ENCODE measurements at regions not wholly inside any gene's neighbourhood (a gene's known extent, or its start where the extent isn't known, plus 50 kb on each side); places are given as distances from the start of the nearest gene placed in this dataset.

DNA sequence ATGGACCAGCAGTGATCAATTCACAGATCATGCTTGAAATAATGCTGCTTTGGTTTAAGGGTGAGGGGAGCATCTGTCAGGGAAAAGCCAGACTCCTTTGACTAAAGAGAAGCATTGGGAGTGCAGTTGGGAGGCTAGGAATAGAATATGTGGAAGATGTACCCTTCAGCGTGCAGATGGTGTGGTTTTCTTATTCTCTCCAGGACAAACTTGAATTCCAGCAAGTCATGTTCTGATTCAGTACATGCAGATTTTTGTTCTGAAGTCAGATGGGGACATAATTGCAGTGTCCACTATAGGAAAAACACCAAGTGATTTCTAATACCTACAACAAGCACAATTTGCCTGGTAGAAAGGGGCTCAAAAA is 99.0 kb upstream of the LIMCH1 start:
- H3K4me1 Mint-ChIP-seq: no peaks in the 10 kb centered on the region
- ATAC-seq (replicated peaks; ENCODE audit: extremely low read depth, poor library complexity, severe bottlenecking) (no peak), DNase-seq (ENCODE audit: low spot score in 2 of 2) (no peak)
- H3K27me3 Mint-ChIP-seq: no peaks in the 10 kb centered on the region
- no peaks in the 10 kb centered on the region for H3K9me3 Mint-ChIP-seq
- H3K36me3 Mint-ChIP-seq (ENCODE audit: insufficient read depth): no peaks in the 10 kb centered on the region
- no peak overlapping the region for H3K4me3 Mint-ChIP-seq
- H3K27ac Mint-ChIP-seq (ENCODE audit: low read depth): no peak overlapping the region

DNA sequence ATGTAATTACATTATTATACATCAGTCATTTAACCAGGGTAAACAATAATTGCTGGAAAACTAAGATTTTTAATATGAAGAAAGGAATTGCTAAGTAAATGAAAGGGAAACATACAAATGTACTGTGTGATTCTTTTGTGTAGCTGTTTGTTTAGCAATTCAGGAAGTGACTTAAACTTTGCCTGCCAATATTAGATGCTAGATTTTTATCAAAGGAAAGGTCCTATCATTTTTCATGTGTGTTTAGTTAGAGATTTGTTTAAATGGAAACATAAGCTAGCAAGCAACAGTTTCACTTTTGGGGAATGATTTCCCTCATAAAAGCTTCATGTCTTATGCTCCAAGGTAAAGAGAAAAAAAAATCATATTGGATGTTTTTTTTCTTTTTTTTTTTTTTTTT is 95.1 kb upstream of the LIMCH1 start:
- Mint-ChIP-seq H3K4me3 (no peak overlapping the region), H3K27ac (ENCODE audit: low read depth) (no peak overlapping the region), H3K27me3 (no peaks in the 10 kb centered on the region), H3K4me1 (no peaks in the 10 kb centered on the region), H3K36me3 (ENCODE audit: insufficient read depth) (no peaks in the 10 kb centered on the region), H3K9me3 (no peaks in the 10 kb centered on the region)
- ATAC-seq (replicated peaks; ENCODE audit: extremely low read depth, poor library complexity, severe bottlenecking): no peak
- no peak for DNase-seq (ENCODE audit: low spot score in 2 of 2)

DNA sequence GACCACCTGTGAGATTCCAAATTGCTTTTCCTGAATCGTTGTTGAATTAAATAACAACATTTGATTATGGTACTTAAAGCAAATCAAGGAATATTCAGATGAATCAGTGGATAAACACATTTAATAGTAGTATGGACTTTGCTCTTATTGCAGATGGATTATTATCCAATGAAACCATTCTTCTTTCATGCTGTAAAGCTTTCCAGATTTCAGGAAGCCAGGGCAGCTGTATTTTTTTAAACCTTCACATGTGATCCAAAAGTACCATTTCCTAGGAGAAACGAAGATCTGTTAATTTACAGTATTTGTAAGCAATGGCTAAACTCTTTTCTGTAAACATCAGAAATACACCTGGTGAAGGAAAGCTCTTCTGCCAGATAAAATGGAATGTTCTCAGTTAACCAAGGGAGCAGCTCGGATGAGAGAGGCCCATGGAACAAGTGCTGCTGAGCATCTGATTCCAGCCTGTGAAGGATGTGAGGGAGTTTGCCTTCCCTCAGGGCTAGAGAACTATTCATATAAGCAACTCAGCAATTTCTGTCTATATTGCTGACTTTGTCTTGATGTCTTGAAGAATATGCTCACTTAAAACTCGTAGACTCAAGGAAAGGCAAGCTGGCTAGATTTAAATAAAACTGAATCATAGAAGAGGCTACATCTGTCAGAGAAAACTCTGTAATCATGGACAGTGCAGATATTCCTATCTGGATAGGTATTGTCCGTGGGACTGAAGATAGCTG is 94.4 kb upstream of the LIMCH1 start:
- H3K4me3 Mint-ChIP-seq: no peak overlapping the region
- no peak for DNase-seq (ENCODE audit: low spot score in 2 of 2)
- no peak for ATAC-seq (replicated peaks; ENCODE audit: extremely low read depth, poor library complexity, severe bottlenecking)
- no peaks in the 10 kb centered on the region for H3K4me1 Mint-ChIP-seq
- H3K27me3 Mint-ChIP-seq: no peaks in the 10 kb centered on the region
- no peaks in the 10 kb centered on the region for H3K9me3 Mint-ChIP-seq
- H3K27ac Mint-ChIP-seq (ENCODE audit: low read depth): no peak overlapping the region
- H3K36me3 Mint-ChIP-seq (ENCODE audit: insufficient read depth): no peaks in the 10 kb centered on the region

DNA sequence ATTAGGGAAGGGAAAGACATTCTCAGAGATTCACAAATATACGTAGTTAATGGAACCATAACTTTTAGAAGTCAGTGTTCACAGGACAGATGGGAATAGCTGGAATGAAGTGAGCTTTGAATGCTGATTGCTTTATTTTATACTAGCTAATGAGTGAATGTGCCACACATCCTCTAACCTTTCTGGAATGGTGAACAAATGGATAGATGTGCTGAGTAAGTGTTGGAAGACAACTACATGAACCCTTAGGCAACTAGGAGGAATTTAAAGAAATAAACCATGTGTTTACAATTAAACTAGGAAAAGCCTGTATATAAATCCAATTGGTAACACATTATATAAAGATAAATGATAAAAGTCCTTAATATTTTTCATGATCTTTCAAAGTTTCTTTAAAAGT is 91.6 kb upstream of the LIMCH1 start:
- Mint-ChIP-seq H3K27ac (ENCODE audit: low read depth) (no peak overlapping the region), H3K4me3 (no peak overlapping the region), H3K9me3 (peaks cover 12% of the 10 kb centered on the region), H3K36me3 (ENCODE audit: insufficient read depth) (no peaks in the 10 kb centered on the region), H3K4me1 (no peaks in the 10 kb centered on the region), H3K27me3 (no peaks in the 10 kb centered on the region)
- DNase-seq (ENCODE audit: low spot score in 2 of 2) (no peak), ATAC-seq (replicated peaks; ENCODE audit: extremely low read depth, poor library complexity, severe bottlenecking) (no peak)

DNA sequence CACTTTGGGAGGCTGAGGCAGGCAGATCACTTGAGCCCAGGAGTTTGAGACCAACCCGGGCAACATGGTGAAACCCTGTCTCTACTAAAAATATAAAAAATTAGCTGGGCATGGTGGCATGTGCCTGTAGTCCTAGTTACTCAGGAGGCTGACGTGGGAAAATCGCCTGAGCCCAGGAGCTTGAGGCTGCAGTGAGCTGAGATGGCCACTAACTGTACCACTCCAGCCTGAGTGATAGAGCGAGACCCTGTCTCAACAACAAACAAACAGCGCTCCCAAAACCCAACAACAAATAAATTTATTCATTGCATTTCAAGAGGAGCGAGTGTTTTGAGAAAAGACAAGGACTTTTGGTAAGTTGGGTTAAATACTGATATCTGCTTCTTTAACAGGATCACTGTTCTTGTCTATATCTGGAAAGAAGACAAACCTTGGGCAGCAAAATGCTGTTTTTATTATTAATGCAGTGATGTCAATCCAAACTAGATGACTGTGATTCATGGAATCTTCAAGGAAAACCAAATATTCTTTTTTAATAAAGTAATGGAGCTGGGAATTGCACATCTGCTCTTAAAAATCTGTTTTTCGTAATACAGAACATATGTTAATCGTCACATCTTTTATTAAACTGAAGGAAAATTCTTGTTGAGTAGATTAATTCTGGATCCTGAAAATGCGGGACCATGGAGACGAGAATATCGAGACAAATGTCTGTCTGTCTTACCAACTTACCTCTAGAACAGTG is 90.8 kb upstream of the LIMCH1 start:
- H3K36me3 Mint-ChIP-seq (ENCODE audit: insufficient read depth): no peaks in the 10 kb centered on the region
- H3K4me1 Mint-ChIP-seq: no peaks in the 10 kb centered on the region
- DNase-seq (ENCODE audit: low spot score in 2 of 2) (no peak), ATAC-seq (replicated peaks; ENCODE audit: extremely low read depth, poor library complexity, severe bottlenecking) (no peak)
- H3K9me3 Mint-ChIP-seq: peaks cover 12% of the 10 kb centered on the region
- no peaks in the 10 kb centered on the region for H3K27me3 Mint-ChIP-seq
- no peak overlapping the region for H3K4me3 Mint-ChIP-seq
- no peak overlapping the region for H3K27ac Mint-ChIP-seq (ENCODE audit: low read depth)

DNA sequence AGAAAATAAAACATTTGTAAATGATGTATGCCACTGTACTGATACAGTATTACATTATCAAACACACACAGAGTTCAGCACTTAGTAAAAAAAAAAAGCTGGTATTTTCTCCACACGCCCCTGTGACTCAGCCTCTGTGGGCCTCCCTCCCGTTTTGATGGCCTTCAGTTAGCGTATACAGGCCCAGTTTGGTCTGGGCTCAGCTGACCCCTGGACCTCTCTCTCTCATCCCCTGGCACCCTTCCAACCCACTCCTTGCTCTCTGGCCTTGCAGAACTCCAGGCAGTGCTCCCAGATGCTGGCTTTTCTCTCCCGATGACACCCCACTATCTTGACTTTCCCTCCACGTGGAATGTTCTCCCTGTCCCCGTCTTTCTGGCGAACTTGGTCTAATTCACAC is 89.0 kb upstream of the LIMCH1 start:
- Mint-ChIP-seq H3K27me3 (no peaks in the 10 kb centered on the region), H3K4me3 (no peak overlapping the region), H3K36me3 (ENCODE audit: insufficient read depth) (no peaks in the 10 kb centered on the region), H3K4me1 (no peaks in the 10 kb centered on the region), H3K9me3 (peaks cover 12% of the 10 kb centered on the region), H3K27ac (ENCODE audit: low read depth) (no peak overlapping the region)
- DNase-seq (ENCODE audit: low spot score in 2 of 2) (no peak), ATAC-seq (replicated peaks; ENCODE audit: extremely low read depth, poor library complexity, severe bottlenecking) (no peak)

DNA sequence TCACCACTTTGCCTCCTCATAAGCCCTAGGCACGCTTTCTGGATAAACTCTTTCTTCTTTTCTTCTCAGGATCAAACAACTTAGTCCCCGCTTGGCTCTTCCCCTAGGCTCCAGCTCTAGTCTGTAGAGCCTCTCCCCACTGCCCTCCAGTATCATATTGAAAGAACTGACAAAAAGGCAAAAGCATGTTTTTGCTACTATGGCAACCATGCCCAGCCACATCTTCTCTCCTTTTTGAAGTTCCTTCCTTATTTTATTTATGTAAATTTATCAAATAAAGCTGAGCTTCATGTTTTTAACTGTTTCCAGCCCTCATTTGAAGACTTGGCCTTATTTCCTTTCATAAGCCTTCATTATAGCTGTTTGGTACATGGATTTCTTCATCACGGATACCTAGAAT is 86.0 kb upstream of the LIMCH1 start:
- no peak overlapping the region for H3K27ac Mint-ChIP-seq (ENCODE audit: low read depth)
- H3K9me3 Mint-ChIP-seq: peaks cover 12% of the 10 kb centered on the region

DNA sequence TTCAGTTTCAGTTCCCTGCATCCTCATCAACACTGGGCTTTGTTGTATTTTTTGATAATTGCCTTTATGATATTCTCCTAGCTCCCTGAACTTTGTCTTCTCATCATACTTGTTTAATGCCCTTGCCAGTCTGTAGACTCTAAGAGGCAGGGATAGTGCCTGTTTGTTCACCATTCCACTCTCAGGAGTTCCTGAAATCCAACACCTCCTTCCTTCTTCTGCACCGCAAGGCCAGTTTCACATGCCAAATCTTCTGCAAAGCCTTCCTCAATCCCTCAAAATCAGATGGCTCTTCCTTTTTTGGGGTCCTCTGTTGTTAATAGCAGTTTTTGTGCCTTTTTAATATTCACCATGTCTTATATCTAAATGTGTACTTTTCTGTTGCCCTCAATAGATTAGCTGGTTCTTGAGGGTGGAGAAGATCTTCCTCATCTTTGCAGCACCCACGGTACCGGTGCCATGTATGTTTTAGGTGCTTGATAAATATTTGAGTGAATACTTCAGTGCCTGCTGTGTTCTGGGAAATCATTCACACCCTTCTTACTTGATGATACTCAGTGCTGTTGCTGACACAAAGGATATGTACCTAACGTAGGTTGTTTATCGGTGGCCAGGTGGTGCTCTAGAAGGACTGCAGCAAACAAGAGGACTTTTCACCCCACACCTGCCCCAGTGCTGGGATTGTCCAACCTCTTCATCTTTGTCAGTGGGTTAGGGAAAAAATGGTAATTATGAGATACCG is 85.3 kb upstream of the LIMCH1 start:
- Mint-ChIP-seq H3K27ac (ENCODE audit: low read depth) (no peak overlapping the region), H3K4me1 (no peaks in the 10 kb centered on the region), H3K27me3 (no peaks in the 10 kb centered on the region), H3K36me3 (ENCODE audit: insufficient read depth) (no peaks in the 10 kb centered on the region), H3K9me3 (peaks cover 12% of the 10 kb centered on the region), H3K4me3 (no peak overlapping the region)
- ATAC-seq (replicated peaks; ENCODE audit: extremely low read depth, poor library complexity, severe bottlenecking): no peak
- DNase-seq (ENCODE audit: low spot score in 2 of 2): no peak

More for the DNA sequence above, 86.0 kb upstream of the LIMCH1 start:
- no peak for DNase-seq (ENCODE audit: low spot score in 2 of 2)
- Mint-ChIP-seq H3K36me3 (ENCODE audit: insufficient read depth) (no peaks in the 10 kb centered on the region), H3K27me3 (no peaks in the 10 kb centered on the region), H3K4me3 (no peak overlapping the region), H3K4me1 (no peaks in the 10 kb centered on the region)
- no peak for ATAC-seq (replicated peaks; ENCODE audit: extremely low read depth, poor library complexity, severe bottlenecking)

DNA sequence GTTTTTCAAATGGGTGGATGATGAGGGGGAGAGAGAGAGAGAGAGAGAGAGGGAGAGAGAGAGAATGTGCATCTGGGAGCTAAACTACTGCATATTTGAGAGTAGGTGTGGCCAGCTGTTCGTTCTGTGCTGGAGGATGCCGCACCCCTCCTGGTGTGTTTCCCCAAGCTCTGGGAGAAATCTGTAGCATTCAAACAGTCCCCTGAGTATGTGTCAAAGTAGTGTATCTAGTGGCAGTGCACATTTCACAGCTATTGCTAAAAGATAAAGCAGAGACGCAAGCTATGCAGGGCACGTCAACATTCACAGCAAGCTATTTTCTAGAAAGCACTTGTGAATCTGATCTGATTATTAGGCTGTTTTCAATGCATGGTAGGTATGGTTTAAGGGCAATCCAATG is 83.5 kb upstream of the LIMCH1 start:
- Mint-ChIP-seq H3K9me3 (peaks cover 10% of the 10 kb centered on the region), H3K27ac (ENCODE audit: low read depth) (no peak overlapping the region), H3K4me3 (no peak overlapping the region), H3K36me3 (ENCODE audit: insufficient read depth) (no peaks in the 10 kb centered on the region), H3K27me3 (no peaks in the 10 kb centered on the region), H3K4me1 (no peaks in the 10 kb centered on the region)
- no peak for ATAC-seq (replicated peaks; ENCODE audit: extremely low read depth, poor library complexity, severe bottlenecking)
- DNase-seq (ENCODE audit: low spot score in 2 of 2): no peak

DNA sequence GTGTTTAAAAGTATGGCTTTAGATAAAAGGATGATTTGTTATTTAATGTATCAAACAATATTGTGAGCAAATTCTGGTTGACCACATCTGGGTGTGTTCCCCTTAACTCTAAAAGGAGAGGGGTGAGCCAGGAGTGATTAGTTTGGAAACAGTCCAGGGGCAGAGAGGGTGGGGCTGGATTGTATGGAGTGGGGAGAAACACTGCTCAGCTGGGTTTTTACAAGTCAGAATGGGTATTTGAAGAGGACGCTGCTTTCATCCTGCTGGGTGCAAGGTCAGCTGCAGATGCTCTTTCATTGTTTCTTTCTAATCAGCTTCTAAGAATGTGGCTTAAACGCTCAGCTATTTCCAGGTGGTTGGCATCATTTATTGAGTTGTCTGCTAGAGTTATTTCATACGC is 82.8 kb upstream of the LIMCH1 start:
- Mint-ChIP-seq H3K36me3 (ENCODE audit: insufficient read depth) (no peaks in the 10 kb centered on the region), H3K4me1 (no peaks in the 10 kb centered on the region), H3K4me3 (no peak overlapping the region), H3K27ac (ENCODE audit: low read depth) (no peak overlapping the region), H3K27me3 (no peaks in the 10 kb centered on the region), H3K9me3 (peaks cover 8% of the 10 kb centered on the region)
- ATAC-seq (replicated peaks; ENCODE audit: extremely low read depth, poor library complexity, severe bottlenecking): no peak
- DNase-seq (ENCODE audit: low spot score in 2 of 2): no peak

DNA sequence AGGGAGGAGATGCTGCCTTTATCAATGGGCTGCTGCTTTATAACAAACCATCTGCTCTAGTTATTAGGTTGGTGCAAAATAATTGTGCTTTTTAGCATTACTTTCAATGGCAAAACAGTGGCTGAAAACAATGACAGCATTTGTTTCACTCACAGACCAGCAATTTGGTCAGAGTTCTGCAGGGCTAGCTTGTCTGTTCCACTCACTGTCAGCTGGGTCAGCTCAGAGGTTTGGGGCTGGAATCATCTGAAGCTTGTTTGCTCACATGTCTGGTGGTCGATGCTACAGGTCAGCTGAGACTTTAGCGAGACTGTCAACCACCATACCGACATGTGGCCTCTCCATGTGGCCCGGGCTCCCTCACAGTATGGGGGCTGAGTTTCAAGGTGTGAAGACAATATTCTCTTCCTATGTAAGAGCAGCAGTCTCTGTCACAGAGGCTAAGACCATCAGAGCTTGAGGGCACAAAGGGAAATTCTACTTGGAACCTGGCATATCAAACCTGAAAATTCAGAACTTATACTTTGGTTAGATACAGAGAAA is 81.3 kb upstream of the LIMCH1 start:
- H3K4me3 Mint-ChIP-seq: no peak overlapping the region
- no peak for DNase-seq (ENCODE audit: low spot score in 2 of 2)

DNA sequence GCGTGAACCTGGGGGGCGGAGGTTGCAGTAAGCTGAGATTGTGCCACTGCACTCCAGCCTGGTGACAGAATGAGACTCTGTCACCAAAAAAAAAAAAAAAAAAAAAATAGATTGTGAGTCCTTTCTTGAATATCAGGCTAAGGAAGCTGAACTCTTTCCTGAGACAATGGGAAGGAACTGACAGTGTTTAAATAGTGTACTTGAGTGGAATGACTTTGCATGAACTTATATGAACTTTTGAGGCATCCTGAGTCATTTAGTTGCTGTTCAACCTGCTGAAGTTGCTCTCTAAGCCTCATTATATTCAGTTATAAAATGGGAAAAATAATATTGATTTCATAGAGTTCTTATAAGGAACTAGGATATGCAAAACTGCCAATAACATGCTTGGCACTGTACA is 79.3 kb upstream of the LIMCH1 start:
- Mint-ChIP-seq H3K36me3 (ENCODE audit: insufficient read depth) (no peaks in the 10 kb centered on the region), H3K4me3 (no peak overlapping the region), H3K9me3 (peaks cover 6% of the 10 kb centered on the region), H3K27ac (ENCODE audit: low read depth) (no peak overlapping the region), H3K27me3 (no peaks in the 10 kb centered on the region), H3K4me1 (no peaks in the 10 kb centered on the region)
- DNase-seq (ENCODE audit: low spot score in 2 of 2) (no peak), ATAC-seq (replicated peaks; ENCODE audit: extremely low read depth, poor library complexity, severe bottlenecking) (no peak)

More for the DNA sequence above, 81.3 kb upstream of the LIMCH1 start:
- Mint-ChIP-seq H3K27me3 (no peaks in the 10 kb centered on the region), H3K27ac (ENCODE audit: low read depth) (no peak overlapping the region), H3K4me1 (no peaks in the 10 kb centered on the region), H3K36me3 (ENCODE audit: insufficient read depth) (no peaks in the 10 kb centered on the region), H3K9me3 (peaks cover 6% of the 10 kb centered on the region)
- ATAC-seq (replicated peaks; ENCODE audit: extremely low read depth, poor library complexity, severe bottlenecking): no peak

Measured in central memory CD8-positive, alpha-beta T cell (primary cell).